ENCODE measurements at regions not wholly inside any gene's neighbourhood (a gene's known extent, or its start where the extent isn't known, plus 50 kb on each side); places are given as distances from the start of the nearest gene placed in this dataset.

- TF ChIP-seq POLR2A (IDR thresholded peaks at IDR 0.05; ENCODE audit: low read depth, low read length) (no peak), POLR2AphosphoS5 (IDR thresholded peaks at IDR 0.05; ENCODE audit: low read depth, low read length) (no peak), TAF1 (IDR thresholded peaks at IDR 0.05; ENCODE audit: borderline replicate concordance, low read depth, low read length) (no peak)
Observed at GRCh38 chr18:44516450-44516849, 164.2 kb upstream of the SETBP1 start.
